HUES48 (cell line): ENCODE measurements at regions not wholly inside any gene's neighbourhood (a gene's known extent, or its start where the extent isn't known, plus 50 kb on each side); places are given as distances from the start of the nearest gene placed in this dataset.

ENCODE experiments used
- H3K27ac ChIP-seq: one replicate; pipeline ENCODE4 v1.7.0; 2013; ENCODE audit warnings: low read depth, low read length, inconsistent platforms
- H3K27me3 ChIP-seq: 2 replicates; pipeline ENCODE4 v1.6.1; 2013; ENCODE audit warnings: mild to moderate bottlenecking, low read length; ENCODE audit not compliant: control insufficient read depth, insufficient read depth
- H3K36me3 ChIP-seq: 2 replicates; pipeline ENCODE4 v1.6.1; 2013; ENCODE audit warnings: low read length; ENCODE audit not compliant: control insufficient read depth, insufficient read depth
- H3K4me1 ChIP-seq: 2 replicates; pipeline ENCODE4 v1.6.1; 2013; ENCODE audit warnings: mild to moderate bottlenecking, low read length; ENCODE audit not compliant: control insufficient read depth, insufficient read depth
- H3K4me3 ChIP-seq: 2 replicates; pipeline ENCODE4 v1.5.1; 2013; ENCODE audit warnings: mild to moderate bottlenecking, low read depth, low read length
- H3K9ac ChIP-seq: 2 replicates; pipeline ENCODE4 v1.6.1; 2013; ENCODE audit warnings: mild to moderate bottlenecking, low read depth, low read length, moderate library complexity
- H3K9me3 ChIP-seq: 2 replicates; pipeline ENCODE4 v1.6.1; 2013; ENCODE audit warnings: low read length; ENCODE audit not compliant: control insufficient read depth, insufficient read depth

DNA sequence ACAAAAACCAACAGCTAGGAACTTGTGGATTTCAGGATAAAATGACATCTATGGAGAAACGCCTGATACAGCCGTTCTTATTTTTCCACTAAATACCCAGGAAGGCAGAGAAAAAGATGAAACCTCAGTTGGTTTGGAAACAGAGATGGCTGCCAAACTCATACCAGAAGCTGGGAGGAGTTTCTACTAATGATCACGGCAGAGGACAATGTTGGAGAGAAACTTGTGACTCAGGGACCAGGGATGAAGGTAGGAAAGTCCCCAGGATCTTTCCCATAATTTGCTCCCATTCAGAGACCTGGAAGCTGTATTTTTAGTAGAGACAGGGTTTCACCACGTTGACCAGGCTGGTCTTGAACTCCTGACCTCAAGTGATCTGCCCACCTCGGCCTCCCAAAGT is 187.1 kb upstream of the IER5L start:
- Histone ChIP-seq H3K4me1 (no peaks in the 10 kb centered on the region), H3K27ac (no peak overlapping the region), H3K4me3 (no peak overlapping the region), H3K9ac (no peak overlapping the region), H3K27me3 (no peaks in the 10 kb centered on the region), H3K36me3 (no peaks in the 10 kb centered on the region), H3K9me3 (peaks cover 3% of the 10 kb centered on the region; the same call in 1 of the 2 replicates)

DNA sequence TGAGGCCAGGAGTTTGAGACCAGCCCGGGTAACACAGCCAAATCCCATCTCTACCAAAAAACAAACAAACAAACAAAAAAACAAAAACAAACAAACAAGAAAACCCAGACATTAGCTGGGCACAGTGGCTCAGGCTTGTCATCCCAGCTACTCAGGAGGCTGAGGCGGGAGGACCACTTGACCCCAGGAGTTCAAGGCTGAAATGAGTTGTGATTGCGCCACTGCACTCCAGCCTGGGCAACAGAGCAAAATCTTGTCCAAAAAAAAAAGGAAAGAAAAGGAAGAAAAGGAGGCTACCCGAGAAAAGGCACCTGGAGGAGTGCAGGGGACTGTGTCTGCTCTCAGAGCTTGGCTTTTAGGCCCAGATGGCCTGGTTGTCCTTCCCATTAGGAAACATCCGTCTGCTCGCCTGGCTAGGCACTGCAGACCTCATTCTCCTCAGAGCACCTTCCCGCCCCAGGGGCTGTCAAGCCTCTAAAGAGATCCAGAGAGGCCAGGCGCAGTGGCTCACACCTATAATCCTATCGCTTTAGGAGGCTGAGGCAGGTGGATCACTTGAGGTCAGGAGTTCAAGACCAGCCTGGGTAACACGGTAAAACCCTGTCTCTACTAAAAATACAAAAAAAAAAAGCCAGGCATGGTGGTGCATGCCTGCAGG is 185.3 kb upstream of the IER5L start:
- Histone ChIP-seq H3K27ac (no peak overlapping the region), H3K9me3 (no peaks in the 10 kb centered on the region), H3K4me3 (no peak overlapping the region), H3K27me3 (no peaks in the 10 kb centered on the region), H3K9ac (no peak overlapping the region), H3K4me1 (no peaks in the 10 kb centered on the region), H3K36me3 (no peaks in the 10 kb centered on the region)

DNA sequence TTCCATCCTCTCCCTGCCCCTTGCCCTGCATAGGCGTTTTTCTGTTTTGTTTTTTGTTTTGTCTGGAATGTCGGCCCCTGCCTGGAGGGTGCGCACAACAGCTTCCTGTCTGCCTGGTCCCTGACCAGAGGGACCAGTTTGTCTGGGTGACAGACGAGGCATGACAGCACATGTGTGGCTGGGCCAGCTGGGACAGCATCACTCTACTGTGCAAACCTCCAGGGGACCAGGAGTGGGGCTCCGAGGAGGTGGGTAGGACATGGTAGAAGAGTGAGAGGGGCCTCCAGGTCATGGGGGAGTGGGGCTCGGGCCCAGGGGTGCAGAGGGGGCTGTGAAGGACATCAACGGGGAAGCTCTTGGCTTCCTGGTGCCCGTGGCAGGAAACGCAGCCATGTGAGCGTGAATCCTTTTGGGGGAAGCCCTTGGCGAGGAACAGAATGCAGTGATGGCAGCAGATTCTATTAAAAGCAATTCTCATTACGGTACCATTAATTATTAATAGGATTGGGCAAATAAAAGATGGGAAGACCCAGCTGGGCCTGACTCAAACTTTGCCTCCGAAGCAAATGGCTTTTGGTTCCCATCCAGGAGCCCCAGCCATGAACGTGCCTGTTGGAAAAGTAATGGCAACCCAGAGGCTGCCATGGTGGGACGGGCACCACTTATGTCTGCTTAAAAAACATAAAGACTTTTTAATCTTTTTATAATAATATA is 184.4 kb upstream of the IER5L start:
- Histone ChIP-seq H3K27me3 (no peaks in the 10 kb centered on the region), H3K4me1 (no peaks in the 10 kb centered on the region), H3K9me3 (no peaks in the 10 kb centered on the region), H3K9ac (no peak overlapping the region), H3K36me3 (no peaks in the 10 kb centered on the region), H3K4me3 (no peak overlapping the region), H3K27ac (no peak overlapping the region)

DNA sequence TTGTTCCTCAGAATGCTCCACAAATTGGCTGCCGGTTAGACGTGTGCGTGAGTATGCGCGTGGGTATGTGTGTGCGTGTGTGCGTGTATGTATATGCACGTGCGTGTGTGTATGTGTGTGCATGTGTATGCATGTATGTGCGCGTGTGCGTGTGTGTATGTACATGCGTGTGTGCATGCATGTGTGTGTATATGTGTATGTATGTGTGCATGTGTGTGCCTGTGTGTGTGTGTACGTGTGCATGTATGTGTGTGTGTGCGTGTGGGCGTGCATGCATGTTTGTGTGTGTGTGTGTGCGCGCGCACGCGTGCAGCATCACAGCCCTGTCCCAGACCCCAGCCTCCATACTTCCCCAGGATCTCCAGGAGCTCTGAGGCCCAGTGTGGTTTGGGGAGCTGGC is 183.1 kb upstream of the IER5L start:
- Histone ChIP-seq H3K27me3 (no peaks in the 10 kb centered on the region), H3K9ac (no peak overlapping the region), H3K27ac (no peak overlapping the region), H3K4me3 (no peak overlapping the region), H3K36me3 (no peaks in the 10 kb centered on the region), H3K4me1 (no peaks in the 10 kb centered on the region), H3K9me3 (no peaks in the 10 kb centered on the region)

DNA sequence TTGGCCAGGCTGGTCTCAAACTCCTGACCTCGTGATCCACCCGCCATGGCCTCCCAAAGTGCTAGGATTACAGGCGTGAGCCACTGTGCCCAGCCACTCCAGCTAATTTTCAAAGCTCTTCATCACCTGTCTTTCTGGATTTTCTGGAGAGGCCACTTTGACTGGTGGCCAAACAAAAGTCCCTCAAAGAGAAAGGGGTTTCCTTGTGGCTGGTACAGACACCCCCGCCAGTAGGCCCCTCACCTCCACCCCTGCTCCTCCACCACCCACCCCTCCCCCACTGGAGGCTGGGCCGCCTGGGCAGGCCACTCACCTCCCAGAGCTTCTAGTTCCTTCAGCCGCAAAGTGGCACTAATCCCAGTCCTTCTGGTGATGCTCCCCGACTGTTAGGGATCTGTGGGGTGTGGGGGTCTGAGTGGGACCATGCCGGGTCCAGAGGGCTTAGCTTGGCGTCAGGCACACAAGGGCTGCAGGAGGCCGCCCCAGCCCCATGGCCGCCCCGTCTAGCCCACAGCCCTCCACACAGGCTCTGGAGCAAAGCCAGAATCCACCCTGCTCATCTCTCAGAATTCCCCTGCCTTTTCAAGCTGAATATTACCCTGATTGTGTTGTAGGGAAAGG is 182.0 kb upstream of the IER5L start:
- Histone ChIP-seq H3K27ac (no peak overlapping the region), H3K36me3 (no peaks in the 10 kb centered on the region), H3K9ac (no peak overlapping the region)

DNA sequence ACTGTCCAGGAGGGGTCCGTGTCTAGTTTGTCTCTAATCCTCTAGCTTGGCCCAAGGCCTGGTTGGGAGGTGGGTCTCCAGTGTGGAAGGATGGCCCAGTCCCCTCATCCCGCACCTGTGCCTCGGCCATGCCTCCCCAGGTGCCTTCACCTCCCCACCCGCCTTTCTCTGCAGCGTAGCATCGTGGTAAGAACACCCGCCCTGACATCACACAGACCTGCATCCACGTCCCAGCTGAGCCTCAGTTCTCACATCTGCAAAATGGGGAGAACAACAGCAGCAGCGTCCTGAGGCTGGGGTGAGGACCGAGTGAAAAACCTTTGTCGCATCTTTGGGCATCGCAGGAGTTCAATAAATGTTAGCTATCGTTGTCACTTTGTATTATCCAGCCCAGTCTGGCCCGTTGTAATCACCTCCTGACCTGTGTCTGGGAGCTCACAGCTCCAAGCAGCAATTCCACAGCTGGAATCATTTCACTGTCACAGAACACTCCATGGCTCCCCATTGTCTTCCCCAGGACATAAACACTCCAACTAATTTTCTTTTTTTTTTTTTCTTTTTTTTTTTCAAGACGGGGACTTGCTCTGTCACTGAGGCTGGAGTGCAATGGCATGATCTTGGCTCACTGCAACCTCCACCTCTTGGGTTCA is 181.2 kb upstream of the IER5L start:
- no peak overlapping the region for H3K4me3 ChIP-seq
- no peaks in the 10 kb centered on the region for H3K27me3 ChIP-seq
- H3K27ac ChIP-seq: no peak overlapping the region
- H3K9ac ChIP-seq: no peak overlapping the region
- H3K36me3 ChIP-seq: no peaks in the 10 kb centered on the region
- no peaks in the 10 kb centered on the region for H3K4me1 ChIP-seq
- H3K9me3 ChIP-seq: peaks cover 4% of the 10 kb centered on the region

More for the DNA sequence above, 182.0 kb upstream of the IER5L start:
- H3K4me1 ChIP-seq: no peaks in the 10 kb centered on the region
- peaks cover 4% of the 10 kb centered on the region for H3K9me3 ChIP-seq
- H3K4me3 ChIP-seq: no peak overlapping the region
- H3K27me3 ChIP-seq: no peaks in the 10 kb centered on the region

DNA sequence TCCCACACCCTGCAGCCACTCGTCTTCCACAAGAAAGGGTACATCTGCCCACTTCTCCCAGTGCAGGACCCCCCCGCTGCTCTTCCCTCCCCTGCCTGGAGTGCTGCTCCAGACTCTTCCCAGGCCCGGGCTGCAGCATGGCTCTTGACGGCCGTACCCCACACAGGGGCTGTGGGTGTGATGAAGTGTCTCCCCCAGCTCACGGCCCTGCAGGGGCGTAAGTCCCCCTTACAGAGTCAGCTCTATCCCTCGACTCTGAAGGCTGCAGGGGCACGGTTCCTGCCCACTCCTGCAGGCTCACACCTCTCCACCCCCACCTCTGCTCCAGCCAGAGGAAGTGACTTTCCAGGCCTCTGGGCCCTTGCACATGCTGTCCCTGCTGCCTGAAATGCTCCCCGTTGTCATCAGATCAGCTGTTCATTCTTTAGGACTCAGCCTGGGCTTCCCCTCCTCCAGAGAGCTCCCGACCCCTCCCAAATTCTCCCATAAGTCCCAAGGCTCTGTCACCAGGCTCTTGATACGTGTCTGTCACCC is 180.6 kb upstream of the IER5L start:
- Histone ChIP-seq H3K4me1 (no peaks in the 10 kb centered on the region), H3K9me3 (peaks cover 4% of the 10 kb centered on the region)

DNA sequence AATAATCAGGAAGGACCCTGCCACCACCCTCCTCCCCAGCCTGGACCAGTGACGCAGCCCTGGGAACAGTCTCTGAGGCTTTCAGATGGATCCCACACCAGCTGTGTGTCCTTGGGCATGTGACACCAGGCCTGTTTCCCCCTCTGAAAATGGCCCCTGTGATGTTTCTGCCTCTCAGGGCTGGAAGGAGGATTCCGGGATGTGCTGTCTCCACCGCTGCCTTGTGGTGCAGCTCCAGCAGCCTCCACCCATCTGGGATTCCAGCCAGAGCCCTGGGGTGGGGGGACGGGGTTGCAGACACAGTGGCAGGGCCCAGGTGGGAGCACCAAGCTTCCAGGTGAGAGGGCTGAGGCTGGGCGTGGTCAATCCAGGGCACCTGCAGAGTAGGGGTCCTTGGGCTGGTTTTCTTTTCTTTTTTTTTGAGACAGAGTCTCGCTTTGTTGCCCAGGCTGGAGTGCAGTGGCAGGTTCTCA is 179.7 kb upstream of the IER5L start:
- peaks cover 2% of the 10 kb centered on the region; the same call in 1 of the 2 replicates for H3K4me1 ChIP-seq
- H3K4me3 ChIP-seq: no peak overlapping the region
- no peaks in the 10 kb centered on the region for H3K27me3 ChIP-seq
- peaks cover 4% of the 10 kb centered on the region for H3K9me3 ChIP-seq
- H3K27ac ChIP-seq: no peak overlapping the region
- H3K9ac ChIP-seq: no peak overlapping the region
- no peaks in the 10 kb centered on the region for H3K36me3 ChIP-seq

More for the DNA sequence above, 180.6 kb upstream of the IER5L start:
- no peak overlapping the region for H3K9ac ChIP-seq
- no peaks in the 10 kb centered on the region for H3K36me3 ChIP-seq
- no peak overlapping the region for H3K4me3 ChIP-seq
- H3K27ac ChIP-seq: no peak overlapping the region
- no peaks in the 10 kb centered on the region for H3K27me3 ChIP-seq

DNA sequence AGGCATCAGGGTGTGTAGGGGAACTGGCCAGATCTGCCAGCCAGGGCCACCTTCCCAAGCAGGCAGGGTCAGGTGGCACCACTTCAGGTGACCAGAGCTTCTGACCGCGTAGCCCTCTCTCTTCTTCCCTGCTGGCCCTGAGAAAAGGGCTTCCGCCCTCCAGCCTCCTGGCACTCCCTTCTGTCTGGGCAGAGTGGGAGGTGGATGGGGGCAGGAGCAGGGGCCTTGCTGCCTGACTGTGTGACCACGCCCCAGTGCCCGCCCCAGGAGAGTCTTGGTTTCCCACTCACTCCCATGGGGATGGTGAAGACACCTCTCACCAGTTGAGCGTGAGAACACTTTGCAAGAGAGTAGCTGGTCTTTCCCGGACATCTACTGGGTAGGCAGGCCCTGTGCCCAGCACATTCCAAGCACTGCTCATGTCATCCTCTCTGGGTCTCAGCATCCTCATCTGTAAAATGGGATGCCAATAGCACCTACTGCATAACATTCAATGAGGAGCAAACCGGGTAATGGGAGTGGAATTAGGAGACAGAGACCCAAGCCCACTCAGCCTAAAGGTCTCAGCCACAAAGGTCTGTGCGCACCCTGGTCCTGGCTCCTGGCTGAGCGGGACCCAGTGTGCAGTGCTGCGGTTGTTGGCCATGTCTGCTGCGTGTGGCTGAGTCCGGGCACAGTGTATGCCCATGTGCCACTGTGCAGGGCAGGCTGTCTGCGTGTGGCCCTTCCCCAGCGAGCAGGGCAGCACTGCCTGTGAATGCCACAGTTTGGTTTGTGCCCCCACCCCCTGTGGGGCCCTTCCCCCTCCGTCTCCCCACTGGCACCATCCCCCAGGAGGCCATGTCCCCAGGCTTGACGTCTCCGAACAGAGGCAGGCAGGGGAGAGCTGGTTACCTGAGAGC is 179.1 kb upstream of the IER5L start:
- Histone ChIP-seq H3K4me1 (peaks cover 3% of the 10 kb centered on the region; the same call in 1 of the 2 replicates), H3K4me3 (no peak overlapping the region), H3K9me3 (peaks cover 4% of the 10 kb centered on the region), H3K27ac (no peak overlapping the region), H3K36me3 (no peaks in the 10 kb centered on the region), H3K27me3 (no peaks in the 10 kb centered on the region), H3K9ac (no peak overlapping the region)

DNA sequence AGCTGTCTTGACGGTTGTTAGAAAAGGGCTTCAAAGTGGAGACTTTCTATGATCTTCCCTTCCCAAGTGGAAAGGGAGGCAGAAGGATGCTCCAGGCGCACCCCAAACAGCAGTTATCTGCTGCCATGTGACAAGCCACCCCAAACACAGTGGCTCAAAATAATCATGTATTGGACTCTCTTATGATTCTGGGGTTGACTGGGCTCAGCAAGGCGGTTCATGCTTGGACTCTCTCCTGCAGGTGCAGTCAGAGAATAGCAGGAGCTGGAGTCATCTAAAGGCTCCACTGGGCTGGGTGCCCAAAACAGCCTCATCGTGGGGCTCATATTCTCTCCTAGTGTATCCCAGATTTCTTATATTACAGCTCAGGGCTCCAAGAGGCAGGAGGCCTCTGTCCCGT is 177.6 kb upstream of the IER5L start:
- no peak overlapping the region for H3K9ac ChIP-seq
- peaks cover 4% of the 10 kb centered on the region for H3K9me3 ChIP-seq

More for the DNA sequence above, 177.6 kb upstream of the IER5L start:
- Histone ChIP-seq H3K4me3 (no peak overlapping the region), H3K36me3 (no peaks in the 10 kb centered on the region), H3K4me1 (peaks cover 3% of the 10 kb centered on the region; the same call in 1 of the 2 replicates), H3K27me3 (no peaks in the 10 kb centered on the region), H3K27ac (no peak overlapping the region)
